Caco-2 (cell line): ENCODE measurements at regions not wholly inside any gene's neighbourhood (a gene's known extent, or its start where the extent isn't known, plus 50 kb on each side); places are given as distances from the start of the nearest gene placed in this dataset.

ENCODE experiments used
- BruUV-seq: library from RNA; stranded (reverse); fragments of 400-500 nt; replicated peaks from 2 replicates; lab custom pipeline; 2021; lab: Mats Ljungman, UMichigan
- CTCF ChIA-PET: fragments of 300-600 bp; sonication (Branson Sonifier 250); formaldehyde crosslinking; loops from one replicate; lab custom pipeline; 2022; ENCODE audit warnings: antibody characterized with exemption; lab: Charles Lee
- POLR2A ChIA-PET: fragments of 300-600 bp; sonication (Branson Sonifier 250); formaldehyde crosslinking; loops from one replicate; lab custom pipeline; 2022; ENCODE audit warnings: antibody characterized with exemption; lab: Charles Lee
- DNase-seq, 2 experiments: peaks; one replicate each; pipeline versions ENCODE4 v3.0.0 to v3.0.0-alpha.2; 2020 to 2022
- H3K27me3 ChIP-seq: replicated peaks from 2 replicates; pipeline ENCODE4 v1.6.0; 2011; ENCODE audit warnings: low read length; ENCODE audit not compliant: control insufficient read depth, insufficient read depth
- H3K36me3 ChIP-seq: 2 replicates; pipeline ENCODE4 v1.5.1; 2011; ENCODE audit warnings: low read length; ENCODE audit not compliant: control insufficient read depth, insufficient read depth
- H3K4me1 ChIP-seq: fragments of 250-450 bp; sonication (Bioruptor Pico); 2 replicates; pipeline ENCODE4 v1.5.1; 2020; ENCODE audit warnings: mild to moderate bottlenecking
- H3K4me3 ChIP-seq: 2 replicates; pipeline ENCODE4 v1.5.1; 2011; ENCODE audit warnings: low read depth, mild to moderate bottlenecking, control low read depth, low read length
- H3K9me3 ChIP-seq: fragments of 250-450 bp; sonication (Bioruptor Pico); 2 replicates; pipeline ENCODE4 v1.5.1; 2020; ENCODE audit warnings: mild to moderate bottlenecking, moderate library complexity
- H3K27ac Mint-ChIP-seq: one replicate; pipeline ENCODE4 v1.8.0; 2022; ENCODE audit warnings: mixed read lengths; ENCODE audit not compliant: unreplicated experiment
- H3K27me3 Mint-ChIP-seq: one replicate; pipeline ENCODE4 v1.8.0; 2022; ENCODE audit warnings: mixed read lengths; ENCODE audit not compliant: insufficient read depth, unreplicated experiment
- H3K36me3 Mint-ChIP-seq: one replicate; pipeline ENCODE4 v1.8.0; 2022; ENCODE audit warnings: mild to moderate bottlenecking, mixed read lengths; ENCODE audit not compliant: insufficient read depth, unreplicated experiment
- H3K4me1 Mint-ChIP-seq: one replicate; pipeline ENCODE4 v1.8.0; 2022; ENCODE audit warnings: low read depth, mixed read lengths; ENCODE audit not compliant: unreplicated experiment
- H3K4me3 Mint-ChIP-seq: one replicate; pipeline ENCODE4 v1.8.0; 2022; ENCODE audit warnings: mild to moderate bottlenecking, moderate library complexity, mixed read lengths; ENCODE audit not compliant: unreplicated experiment
- H3K9me3 Mint-ChIP-seq: one replicate; pipeline ENCODE4 v1.8.0; 2022; ENCODE audit warnings: mixed read lengths; ENCODE audit not compliant: unreplicated experiment
- CTCF ChIP-seq, 2 experiments: fragments of 200-600 bp in 1 of 2; IDR thresholded peaks; 1 replicate in 1 of 2; 2 replicates in 1 of 2; pipeline versions ENCODE4 v1.5.1 to v1.8.0; 2011 to 2022; ENCODE audit warnings: antibody characterized with exemption in 1 of 2, control low read depth in 1 of 2, inconsistent platforms in 1 of 2, low read depth in 1 of 2, low read length in 1 of 2, mild to moderate bottlenecking in 1 of 2, moderate library complexity in 1 of 2; ENCODE audit not compliant: insufficient read depth in 1 of 2, severe bottlenecking in 1 of 2, unreplicated experiment in 1 of 2
- intact Hi-C: fragments of 100-400 bp; cut with micrococcal nuclease; formaldehyde crosslinking; loops from one replicate; pipeline ENCODE4 v1.10.0; 2022; ENCODE audit not compliant: unreplicated experiment

GRCh38 chr1:14511166-14511680 is 87.3 kb upstream of the KAZN start:
- intact Hi-C loops: no loop called here
- no peak overlapping the region for H3K4me3 Mint-ChIP-seq
- no peaks in the 10 kb centered on the region for H3K36me3 Mint-ChIP-seq
- H3K36me3 ChIP-seq: no peaks in the 10 kb centered on the region
- no peaks in the 10 kb centered on the region for H3K4me1 Mint-ChIP-seq
- peaks cover 3% of the 10 kb centered on the region for H3K27me3 Mint-ChIP-seq
- H3K9me3 Mint-ChIP-seq: no peaks in the 10 kb centered on the region
- BruUV-seq: no TSS peak
- CTCF ChIA-PET: no interaction called here
- H3K4me1 ChIP-seq: no peaks in the 10 kb centered on the region
- no peak for DNase-seq
- POLR2A ChIA-PET: no interaction called here
- H3K9me3 ChIP-seq: no peaks in the 10 kb centered on the region
- H3K4me3 ChIP-seq: no peak overlapping the region
- TF ChIP-seq CTCF (IDR thresholded peaks at IDR 0.05; ENCODE audit: insufficient read depth in 1 of 2, low read depth in 1 of 2, low read length in 1 of 2, severe bottlenecking in 1 of 2, unreplicated experiment in 1 of 2): no peak
- H3K27ac Mint-ChIP-seq: no peak overlapping the region
- no peaks in the 10 kb centered on the region for H3K27me3 ChIP-seq

- no peaks in the 10 kb centered on the region for H3K36me3 Mint-ChIP-seq
- DNase-seq: no peak
- ChIA-PET POLR2A (no interaction called here), CTCF (no interaction called here)
- H3K4me1 Mint-ChIP-seq: no peaks in the 10 kb centered on the region
- Histone ChIP-seq H3K4me1 (no peaks in the 10 kb centered on the region), H3K9me3 (no peaks in the 10 kb centered on the region), H3K4me3 (no peak overlapping the region), H3K27me3 (no peaks in the 10 kb centered on the region), H3K36me3 (no peaks in the 10 kb centered on the region)
- H3K27me3 Mint-ChIP-seq: peaks cover 3% of the 10 kb centered on the region
- intact Hi-C loops: no loop called here
- no TSS peak for BruUV-seq
- H3K9me3 Mint-ChIP-seq: no peaks in the 10 kb centered on the region
- no peak for TF ChIP-seq CTCF (IDR thresholded peaks at IDR 0.05; ENCODE audit: insufficient read depth in 1 of 2, low read depth in 1 of 2, low read length in 1 of 2, severe bottlenecking in 1 of 2, unreplicated experiment in 1 of 2)
- H3K4me3 Mint-ChIP-seq: no peak overlapping the region
- H3K27ac Mint-ChIP-seq: no peak overlapping the region
Measured at GRCh38 chr1:14511796-14512585, 86.5 kb upstream of the KAZN start.

GRCh38 chr1:14513111-14513510 is 85.4 kb upstream of the KAZN start:
- Mint-ChIP-seq H3K4me3 (no peak overlapping the region), H3K9me3 (no peaks in the 10 kb centered on the region), H3K27me3 (peaks cover 3% of the 10 kb centered on the region), H3K4me1 (no peaks in the 10 kb centered on the region), H3K27ac (no peak overlapping the region), H3K36me3 (no peaks in the 10 kb centered on the region)
- Histone ChIP-seq H3K27me3 (no peaks in the 10 kb centered on the region), H3K4me3 (no peak overlapping the region), H3K9me3 (no peaks in the 10 kb centered on the region), H3K36me3 (no peaks in the 10 kb centered on the region), H3K4me1 (no peaks in the 10 kb centered on the region)
- intact Hi-C loops: no loop called here
- BruUV-seq: no TSS peak
- no peak for TF ChIP-seq CTCF (IDR thresholded peaks at IDR 0.05; ENCODE audit: insufficient read depth in 1 of 2, low read depth in 1 of 2, low read length in 1 of 2, severe bottlenecking in 1 of 2, unreplicated experiment in 1 of 2)
- no peak for DNase-seq
- POLR2A ChIA-PET: no interaction called here
- CTCF ChIA-PET: no interaction called here
